CD4-positive, alpha-beta T cell treated with Interleukin-21 for 1 hour (primary cell): ENCODE measurements at regions not wholly inside any gene's neighbourhood (a gene's known extent, or its start where the extent isn't known, plus 50 kb on each side); places are given as distances from the start of the nearest gene placed in this dataset.

Experiments used
- DNase-seq: peaks from one replicate; pipeline ENCODE4 v3.0.0-alpha.2; 2020

DNA sequence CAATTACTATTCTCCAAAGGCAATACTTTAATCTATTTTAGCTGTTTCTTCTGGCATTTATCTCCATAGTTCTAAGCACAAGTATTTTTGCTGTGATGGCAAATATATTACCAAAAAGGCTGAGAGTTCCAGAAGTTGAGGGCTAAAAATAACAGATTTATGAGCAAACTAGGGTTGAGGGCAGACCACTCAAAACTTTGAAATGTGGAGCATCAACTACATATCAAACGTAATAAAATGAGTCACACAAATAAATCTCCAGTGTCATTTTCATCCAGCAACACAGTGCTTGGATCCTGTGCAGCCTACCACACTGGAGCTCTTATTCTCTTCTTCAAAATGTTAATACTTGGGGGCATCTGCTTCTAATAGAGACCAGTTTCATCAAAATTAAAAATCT, 163.9 kb downstream of the HS3ST1 start:
- DNase-seq = no peak

DNA sequence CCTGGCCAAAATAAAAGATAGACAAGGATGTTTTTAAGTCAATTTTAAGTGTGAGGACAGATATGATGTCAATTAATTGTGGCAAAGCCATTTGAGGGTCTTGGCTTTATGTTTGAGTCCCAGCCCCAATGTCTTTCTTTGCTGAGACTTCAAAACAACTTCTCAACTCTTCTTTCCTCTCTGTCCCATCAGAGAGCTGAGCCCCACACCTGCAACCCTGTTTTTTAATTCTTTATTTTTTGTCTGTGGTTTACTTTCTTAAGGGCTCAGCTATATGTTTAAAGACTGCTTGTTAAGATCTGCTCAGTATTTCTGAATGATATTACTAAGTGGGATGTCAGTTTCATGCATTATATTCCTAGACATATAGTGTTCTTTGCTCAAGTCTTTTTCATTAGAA, 164.3 kb downstream of the HS3ST1 start:
- DNase-seq = no peak

- DNase-seq = no peak
These were observed 165.5 kb downstream of the HS3ST1 start for GRCh38 chr4:11263208-11263607.

DNA sequence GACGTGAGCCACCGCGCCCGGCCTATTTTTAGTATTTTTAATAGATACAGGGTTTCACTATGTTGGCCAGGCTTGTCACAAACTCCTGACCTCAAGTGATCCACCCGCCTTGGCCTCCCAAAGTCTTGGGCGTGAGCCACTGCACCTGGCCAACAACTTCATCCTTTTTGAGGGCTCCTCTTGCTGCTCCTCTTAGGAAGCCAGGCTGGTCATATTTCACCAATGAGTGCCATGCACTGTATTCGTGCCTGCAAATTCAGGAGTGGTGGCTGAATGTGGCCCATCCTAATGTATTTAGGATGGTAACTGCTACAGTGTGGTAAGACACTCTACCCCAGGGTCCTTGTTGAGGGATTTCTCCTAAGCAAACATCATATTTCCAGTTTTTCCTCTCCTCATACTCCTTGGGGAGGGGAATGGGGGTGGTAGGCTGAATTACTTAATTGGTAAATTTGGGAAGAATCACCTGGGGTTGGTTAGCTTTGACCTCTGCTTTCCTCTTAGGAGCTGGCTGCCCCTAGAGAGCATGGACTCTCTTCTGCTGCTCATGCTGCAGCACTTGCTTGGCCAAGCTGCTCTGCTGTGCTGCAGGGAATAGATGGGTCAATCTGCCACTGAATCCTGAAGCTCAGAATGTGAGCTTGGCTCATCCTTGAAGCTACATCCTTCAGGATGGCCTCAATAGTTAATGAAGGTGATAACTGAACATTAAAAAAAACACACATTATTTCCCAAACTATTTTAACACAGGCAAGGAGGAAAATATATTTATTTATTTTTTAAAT, 167.4 kb downstream of the HS3ST1 start:
- DNase-seq = no peak

- no peak for DNase-seq
These were observed 168.9 kb downstream of the HS3ST1 start for GRCh38 chr4:11259837-11260236.

DNA sequence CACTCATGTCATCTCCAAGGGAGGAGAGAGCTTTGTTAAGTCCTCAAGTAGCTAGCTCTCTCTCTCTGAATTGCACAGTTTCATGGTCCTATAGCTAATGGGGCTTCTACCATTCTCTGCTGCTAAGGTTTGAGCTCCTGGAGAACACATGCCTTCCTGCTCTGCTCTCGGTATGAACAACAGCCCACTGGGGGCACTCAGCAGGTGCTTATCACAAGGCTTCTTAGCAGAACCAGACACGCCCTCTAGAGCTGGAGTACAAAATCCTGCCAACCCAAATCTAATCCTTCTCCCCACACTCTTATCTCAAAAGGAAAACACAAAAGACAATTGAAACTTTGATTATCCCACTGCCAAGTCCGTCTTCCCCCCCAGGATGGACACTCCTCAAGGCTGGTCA, 176.5 kb downstream of the HS3ST1 start:
- no peak for DNase-seq

- DNase-seq = no peak
These were observed 178.2 kb downstream of the HS3ST1 start for GRCh38 chr4:11250510-11250909.

DNA sequence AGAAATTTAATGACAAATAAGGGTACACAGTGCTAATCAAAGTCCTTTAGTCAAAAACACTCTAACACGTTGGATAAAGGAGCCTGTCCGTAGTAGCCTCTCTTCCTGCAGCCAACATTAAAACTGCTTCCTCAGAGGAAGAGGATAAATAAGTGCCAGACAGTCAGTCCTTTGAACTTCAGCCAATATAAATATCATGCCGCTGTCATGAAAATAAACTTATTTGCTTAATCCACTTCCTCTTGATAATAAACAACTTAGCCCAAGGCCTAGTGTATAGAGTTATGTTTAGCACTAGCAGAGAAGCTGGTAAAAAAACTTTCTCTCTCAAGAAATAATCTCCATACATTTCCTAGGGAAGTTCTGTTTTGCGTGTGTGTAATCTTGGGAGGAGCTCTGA, 196.7 kb downstream of the HS3ST1 start:
- no peak for DNase-seq

DNA sequence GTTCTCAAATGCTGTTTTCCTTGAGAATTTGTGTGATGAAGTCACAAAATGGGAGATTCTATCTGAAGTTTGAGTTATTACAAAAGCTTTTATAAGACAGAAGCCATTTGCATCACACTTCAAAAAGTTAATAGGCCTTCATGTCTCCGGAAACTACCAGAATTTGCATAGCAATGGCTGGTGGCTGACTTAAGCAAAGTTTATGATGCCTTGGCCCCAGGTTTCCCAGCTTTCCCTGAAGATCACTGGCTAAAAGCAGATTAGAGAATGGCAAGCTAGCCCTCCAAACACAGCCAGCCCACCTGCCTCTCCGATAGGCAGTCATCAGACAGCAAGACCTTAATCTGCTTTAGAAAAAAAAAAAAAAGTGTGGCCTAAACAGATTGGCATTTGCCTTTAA, 197.8 kb downstream of the HS3ST1 start:
- DNase-seq = no peak

GRCh38 chr4:11228530-11228929, 200.2 kb downstream of the HS3ST1 start:
- DNase-seq = no peak

- no peak for DNase-seq
These were observed 205.4 kb downstream of the HS3ST1 start for GRCh38 chr4:11223311-11223710.

DNA sequence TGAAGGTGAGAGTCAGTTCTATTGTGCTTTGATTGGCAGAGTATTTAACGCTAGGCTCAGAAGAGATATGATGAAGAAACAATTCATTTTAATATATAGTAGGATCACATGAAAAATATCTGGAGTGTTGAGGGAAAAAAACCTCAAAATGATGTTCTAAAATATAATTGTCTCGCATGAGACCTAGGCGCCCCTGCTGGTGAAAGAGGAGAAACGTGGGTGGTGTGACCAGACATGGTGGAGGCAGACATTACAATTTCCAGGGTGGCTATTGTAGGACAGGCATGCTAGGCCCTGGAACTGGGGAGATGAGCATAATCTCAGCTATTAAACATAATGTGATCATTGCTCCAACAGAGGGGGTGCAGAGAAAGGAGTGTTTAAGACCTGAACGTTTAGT, 210.0 kb downstream of the HS3ST1 start:
- DNase-seq = no peak

- DNase-seq = no peak
These were observed 212.2 kb downstream of the HS3ST1 start for GRCh38 chr4:11216520-11216919.

- DNase-seq = no peak
These were observed 214.4 kb downstream of the HS3ST1 start for GRCh38 chr4:11214281-11214680.

DNA sequence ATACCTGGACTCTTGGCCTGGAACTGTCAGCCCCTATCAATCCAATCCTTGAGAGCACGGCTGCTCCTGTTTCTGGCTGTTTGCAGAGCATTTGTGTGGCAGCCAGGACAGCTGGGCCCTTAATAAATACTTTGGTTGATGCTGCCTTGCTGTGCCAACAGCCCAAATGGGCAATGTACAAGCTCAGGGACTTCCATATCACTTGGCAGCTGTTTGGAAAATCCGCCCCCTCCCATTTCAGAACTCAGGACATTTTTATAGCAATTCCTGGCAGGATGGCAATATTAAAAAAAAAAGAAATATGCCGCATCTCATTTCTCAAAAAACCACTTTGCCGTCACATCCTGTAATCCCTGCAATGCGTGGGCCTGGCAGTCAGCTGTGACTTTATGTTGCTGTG, 218.9 kb downstream of the HS3ST1 start:
- no peak for DNase-seq

DNA sequence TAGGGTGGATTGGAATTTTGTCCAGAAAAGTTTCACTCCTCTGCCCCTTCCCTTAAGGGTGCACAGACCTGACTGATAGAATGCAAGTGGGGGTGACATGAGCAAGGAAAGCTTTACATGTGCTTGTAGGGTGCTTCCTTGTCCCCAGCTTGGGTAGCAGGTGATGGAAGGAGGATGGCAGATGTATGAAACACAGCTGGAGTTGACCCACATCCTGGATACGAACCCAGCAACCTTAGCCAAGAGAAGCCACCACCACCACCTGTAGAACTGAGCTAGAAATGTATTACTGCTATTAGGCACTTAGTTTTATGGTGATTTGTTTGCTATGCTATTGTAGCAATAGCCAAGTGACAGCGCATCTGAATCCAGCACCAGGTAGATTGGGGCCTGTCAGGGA, 227.4 kb downstream of the HS3ST1 start:
- DNase-seq = no peak

DNA sequence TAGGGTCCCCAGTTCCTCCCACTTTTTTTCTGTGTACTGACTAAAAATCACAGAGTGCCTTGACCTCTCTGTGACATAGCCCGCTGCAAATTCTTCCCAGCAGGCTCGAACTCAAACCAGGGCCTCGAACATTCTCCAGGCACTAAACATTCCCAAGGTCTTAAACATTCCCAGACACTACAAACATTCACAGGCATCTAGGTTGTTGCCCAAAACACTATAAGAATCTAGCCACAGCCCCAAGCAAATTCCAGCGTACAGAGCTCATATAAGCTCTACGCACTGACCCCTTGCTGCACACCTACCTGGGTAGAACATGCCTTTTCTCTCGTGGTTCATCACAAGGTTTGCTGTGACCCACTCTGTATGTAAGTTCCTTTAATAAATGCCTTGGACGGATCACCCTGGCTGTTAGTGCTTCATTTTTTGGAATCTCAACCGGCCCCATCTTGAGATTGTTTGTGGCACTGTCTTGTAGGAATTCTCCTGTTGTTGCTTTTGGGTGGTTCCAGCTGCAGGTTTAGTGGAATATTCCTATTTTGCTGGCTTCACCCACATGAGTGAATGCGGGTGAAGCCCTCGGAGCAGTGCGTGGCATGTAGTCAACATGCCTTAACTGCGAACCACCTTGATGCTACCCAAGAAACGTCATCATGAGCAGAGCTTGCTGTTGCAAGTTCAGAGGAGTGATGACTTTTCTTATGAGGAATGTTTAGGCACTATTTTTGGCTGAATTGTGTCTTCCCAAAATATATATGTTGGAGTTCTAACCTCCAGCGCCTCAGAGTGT, 230.0 kb downstream of the HS3ST1 start:
- no peak for DNase-seq

- DNase-seq = no peak
These were observed 230.9 kb downstream of the HS3ST1 start for GRCh38 chr4:11197631-11198341.

- no peak for DNase-seq
These were observed 231.7 kb downstream of the HS3ST1 start for GRCh38 chr4:11196927-11197522.

DNA sequence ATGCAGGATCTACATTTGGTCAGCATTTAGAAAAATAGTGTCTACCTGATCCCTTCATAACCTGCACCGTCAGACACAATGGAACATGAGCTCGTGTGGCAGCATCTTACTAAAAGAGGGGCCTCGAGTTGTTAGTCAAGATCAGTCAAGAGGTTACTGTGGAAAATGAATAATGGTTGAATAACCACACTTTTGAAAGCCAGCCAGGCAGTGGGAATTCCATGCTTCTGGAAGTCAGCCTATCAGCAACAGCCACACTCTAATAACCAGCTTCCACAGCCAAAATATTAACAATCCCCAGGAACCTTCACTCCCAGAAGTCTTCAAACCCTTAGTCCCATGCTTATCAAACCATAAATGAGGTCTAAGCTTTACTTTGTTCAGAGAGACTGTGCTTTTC, 234.3 kb downstream of the HS3ST1 start:
- DNase-seq = no peak

DNA sequence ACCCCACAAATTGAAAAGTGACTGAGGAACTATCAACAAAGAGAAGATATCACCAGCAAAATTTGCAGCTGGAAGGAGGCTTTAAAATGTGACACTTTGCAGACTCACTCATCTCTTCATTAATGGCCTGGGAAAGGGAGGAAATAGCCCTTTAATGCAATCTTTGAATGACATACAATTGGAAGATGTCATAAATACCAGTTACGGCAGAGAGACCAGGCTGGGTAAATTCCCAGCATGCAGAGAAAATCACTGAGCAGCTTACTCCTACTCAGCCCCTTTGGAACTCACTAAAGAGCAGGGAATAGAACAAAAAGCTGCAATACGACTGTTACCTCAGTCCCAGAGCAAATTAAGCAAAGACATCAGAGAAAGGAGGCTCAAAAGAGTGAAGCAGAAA, 238.9 kb downstream of the HS3ST1 start:
- no peak for DNase-seq

DNA sequence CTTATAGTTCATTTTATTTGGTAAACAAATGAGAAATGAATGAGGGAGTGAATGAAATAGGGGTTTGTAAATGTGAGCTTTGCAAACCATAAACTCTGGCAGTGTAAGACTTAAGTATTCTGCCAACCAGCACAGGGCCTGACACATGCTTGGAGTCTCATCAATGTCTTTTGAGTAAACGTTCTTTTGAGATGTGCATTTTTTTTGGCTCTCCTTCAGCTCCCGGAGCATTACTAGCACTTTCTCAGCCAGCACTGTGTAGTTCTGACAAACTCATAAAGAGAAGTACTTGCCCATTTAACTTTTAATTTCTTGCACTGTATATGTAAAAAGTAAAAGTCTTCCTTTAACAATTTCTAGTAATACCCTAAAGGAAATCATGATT, 245.3 kb downstream of the HS3ST1 start:
- no peak for DNase-seq

GRCh38 chr4:11182586-11183355, 245.9 kb downstream of the HS3ST1 start:
- no peak for DNase-seq
